GM19455 (cell line): ENCODE measurements at regions not wholly inside any gene's neighbourhood (a gene's known extent, or its start where the extent isn't known, plus 50 kb on each side); places are given as distances from the start of the nearest gene placed in this dataset.

Source experiments
- ATAC-seq: cut with Tn5 transposase; IDR thresholded peaks from one replicate; pipeline ENCODE4 v1.9.1; 2021; ENCODE audit not compliant: unreplicated experiment

GRCh38 chr1:188891958-188892357, 1585.7 kb downstream of the BRINP3 start:
- ATAC-seq, result no peak

GRCh38 chr1:188895611-188896010, 1582.1 kb downstream of the BRINP3 start:
- no peak for ATAC-seq

GRCh38 chr1:188903241-188903640, 1574.4 kb downstream of the BRINP3 start:
- ATAC-seq, result no peak

GRCh38 chr1:188904201-188904600, 1573.5 kb downstream of the BRINP3 start:
- ATAC-seq, result no peak

- ATAC-seq, result no peak
Measured at GRCh38 chr1:188906921-188907641, 1570.6 kb downstream of the BRINP3 start.

- ATAC-seq, result no peak
Measured at GRCh38 chr1:188930382-188930781, 1547.3 kb downstream of the BRINP3 start.

GRCh38 chr1:188931506-188931905, 1546.2 kb downstream of the BRINP3 start:
- ATAC-seq, result no peak

GRCh38 chr1:188937965-188938551, 1539.6 kb downstream of the BRINP3 start:
- ATAC-seq, result no peak

GRCh38 chr1:188941986-188942385, 1535.7 kb downstream of the BRINP3 start:
- no peak for ATAC-seq

- ATAC-seq, result no peak
Measured at GRCh38 chr1:188949701-188950100, 1528.0 kb downstream of the BRINP3 start.

- no peak for ATAC-seq
Measured at GRCh38 chr1:188958461-188959115, 1519.1 kb downstream of the BRINP3 start.

- ATAC-seq, result no peak
Measured at GRCh38 chr1:188986745-188987417, 1490.8 kb downstream of the BRINP3 start.

- no peak for ATAC-seq
Measured at GRCh38 chr1:188988589-188988988, 1489.1 kb downstream of the BRINP3 start.

- ATAC-seq, result no peak
Measured at GRCh38 chr1:188991221-188991930, 1486.3 kb downstream of the BRINP3 start.

- no peak for ATAC-seq
Measured at GRCh38 chr1:189007824-189008223, 1469.8 kb downstream of the BRINP3 start.

GRCh38 chr1:189021577-189021976, 1456.1 kb downstream of the BRINP3 start:
- no peak for ATAC-seq

- ATAC-seq, result no peak
Measured at GRCh38 chr1:189022015-189022414, 1455.6 kb downstream of the BRINP3 start.

- no peak for ATAC-seq
Measured at GRCh38 chr1:189027512-189027911, 1450.2 kb downstream of the BRINP3 start.

GRCh38 chr1:189033169-189033568, 1444.5 kb downstream of the BRINP3 start:
- ATAC-seq, result no peak

GRCh38 chr1:189036628-189037027, 1441.0 kb downstream of the BRINP3 start:
- no peak for ATAC-seq

- no peak for ATAC-seq
Measured at GRCh38 chr1:189046127-189046526, 1431.5 kb downstream of the BRINP3 start.
